ENCODE measurements at regions not wholly inside any gene's neighbourhood (a gene's known extent, or its start where the extent isn't known, plus 50 kb on each side); places are given as distances from the start of the nearest gene placed in this dataset.

DNA sequence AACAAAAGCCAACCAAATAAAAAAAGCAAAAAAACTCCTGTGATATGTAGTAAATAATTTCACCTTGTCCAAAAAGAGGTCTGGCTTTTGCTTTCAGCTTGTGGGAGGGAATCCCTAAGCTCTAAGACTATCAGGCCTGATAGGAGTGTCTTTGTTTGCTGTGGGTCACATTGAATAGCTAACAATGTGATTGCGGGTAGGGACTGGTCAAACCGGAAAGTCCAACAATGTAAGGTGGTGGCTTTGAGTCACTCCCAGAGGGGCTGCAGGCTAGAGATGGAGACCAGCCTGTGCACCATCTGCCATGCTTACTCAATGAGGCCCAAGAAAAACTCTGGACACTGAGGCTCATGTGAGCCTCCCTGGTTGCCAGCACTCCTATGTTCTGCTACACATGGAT, 192.9 kb downstream of the TFCP2L1 start:
- 100% methylated on average over 2 of the region's 2 CpGs for WGBS (ENCODE audit: insufficient coverage)
- ATAC-seq (ENCODE audit: low read depth) = no peak
- Histone ChIP-seq H3K9me3 (ENCODE audit: control extremely low read depth in 1 of 3, control insufficient read depth in 2 of 3, insufficient read depth in 1 of 3, low read length in 2 of 3) (peaks cover 0 to 8% (median 0%) of the 10 kb centered on the region in 3 donors), H3K4me3 (ENCODE audit: control extremely low read depth in 1 of 5, extremely low read depth in 1 of 5, insufficient read depth in 1 of 5, low read depth in 2 of 5, low read length in 4 of 5) (no peak overlapping the region), H3K27ac (ENCODE audit: low read length in 2 of 2) (no peak overlapping the region), H3K4me2 (replicated peaks; ENCODE audit: low read depth, low read length, poor library complexity, severe bottlenecking) (no peak overlapping the region), H3K9ac (ENCODE audit: low read length) (no peak overlapping the region), H3K4me1 (ENCODE audit: control insufficient read depth in 2 of 2, insufficient read depth in 2 of 2, low read length in 2 of 2) (no peaks in the 10 kb centered on the region), H4K20me1 (ENCODE audit: control insufficient read depth, insufficient read depth, low read length, poor library complexity, severe bottlenecking) (no peaks in the 10 kb centered on the region), H3K27me3 (replicated peaks in 1 of 4; ENCODE audit: control extremely low read depth in 1 of 4, control insufficient read depth in 3 of 4, insufficient read depth in 4 of 4, low read length in 3 of 4) (no peaks in the 10 kb centered on the region), H3K36me3 (replicated peaks in 1 of 2; ENCODE audit: control extremely low read depth in 1 of 2, control insufficient read depth in 1 of 2, extremely low read depth in 1 of 2, insufficient read depth in 2 of 2, low read length in 1 of 2) (no peaks in the 10 kb centered on the region), H3K79me2 (ENCODE audit: control insufficient read depth, insufficient read depth, low read length) (no peaks in the 10 kb centered on the region), H2AFZ (ENCODE audit: insufficient read depth, low read depth, low read length, poor library complexity, severe bottlenecking) (no peak overlapping the region)
- Mint-ChIP-seq H3K4me1 (no peaks in the 10 kb centered on the region), H3K9me3 (ENCODE audit: insufficient read depth) (no peaks in the 10 kb centered on the region), H3K27ac (no peak overlapping the region), H3K4me3 (no peak overlapping the region), H3K27me3 (peaks cover 4% of the 10 kb centered on the region)
- POLR2A ChIA-PET = no interaction called here
- DNase-seq = no peak
- CTCF ChIA-PET = interaction anchor here (3.3 kb wide), 1 partner anchor 12 kb away, joined by 15 read pairs; no protein-coding TSS in a partner anchor
- TF ChIP-seq EZH2 (IDR thresholded peaks at IDR 0.05; ENCODE audit: borderline replicate concordance, insufficient read depth, low read depth, low read length, poor library complexity, severe bottlenecking) (no peak), CTCF (IDR thresholded peaks at IDR 0.05) (no peak)
- intact Hi-C loops (cut with micrococcal nuclease) = no loop called here

GRCh38 chr2:121093692-121094091, 191.3 kb downstream of the TFCP2L1 start:
- no peak for ATAC-seq (ENCODE audit: low read depth)
- Histone ChIP-seq H3K4me2 (replicated peaks; ENCODE audit: low read depth, low read length, poor library complexity, severe bottlenecking) (no peak overlapping the region), H2AFZ (ENCODE audit: insufficient read depth, low read depth, low read length, poor library complexity, severe bottlenecking) (no peak overlapping the region), H3K4me1 (ENCODE audit: control insufficient read depth in 2 of 2, insufficient read depth in 2 of 2, low read length in 2 of 2) (no peaks in the 10 kb centered on the region), H3K27ac (ENCODE audit: low read length in 2 of 2) (no peak overlapping the region), H3K4me3 (ENCODE audit: control extremely low read depth in 1 of 5, extremely low read depth in 1 of 5, insufficient read depth in 1 of 5, low read depth in 2 of 5, low read length in 4 of 5) (no peak overlapping the region), H3K79me2 (ENCODE audit: control insufficient read depth, insufficient read depth, low read length) (no peaks in the 10 kb centered on the region), H3K36me3 (replicated peaks in 1 of 2; ENCODE audit: control extremely low read depth in 1 of 2, control insufficient read depth in 1 of 2, extremely low read depth in 1 of 2, insufficient read depth in 2 of 2, low read length in 1 of 2) (no peaks in the 10 kb centered on the region), H3K27me3 (replicated peaks in 1 of 4; ENCODE audit: control extremely low read depth in 1 of 4, control insufficient read depth in 3 of 4, insufficient read depth in 4 of 4, low read length in 3 of 4) (no peaks in the 10 kb centered on the region), H4K20me1 (ENCODE audit: control insufficient read depth, insufficient read depth, low read length, poor library complexity, severe bottlenecking) (no peaks in the 10 kb centered on the region), H3K9ac (ENCODE audit: low read length) (no peak overlapping the region), H3K9me3 (ENCODE audit: control extremely low read depth in 1 of 3, control insufficient read depth in 2 of 3, insufficient read depth in 1 of 3, low read length in 2 of 3) (peaks cover 0 to 8% (median 0%) of the 10 kb centered on the region in 3 donors)
- intact Hi-C loops (cut with micrococcal nuclease) = no loop called here
- Mint-ChIP-seq H3K9me3 (ENCODE audit: insufficient read depth) (no peaks in the 10 kb centered on the region), H3K4me3 (no peak overlapping the region), H3K4me1 (no peaks in the 10 kb centered on the region), H3K27ac (no peak overlapping the region), H3K27me3 (peaks cover 4% of the 10 kb centered on the region)
- no peak for DNase-seq
- no CpG with 5 or more reads among the region's 2 CpGs for WGBS (ENCODE audit: insufficient coverage)
- TF ChIP-seq CTCF (IDR thresholded peaks at IDR 0.05) = no peak
- TF ChIP-seq EZH2 (IDR thresholded peaks at IDR 0.05; ENCODE audit: borderline replicate concordance, insufficient read depth, low read depth, low read length, poor library complexity, severe bottlenecking) = no peak
- CTCF ChIA-PET = interaction anchor here (1.3 to 3.3 kb wide), 3 partner anchors 9 to 14 kb away, joined by 3 to 15 read pairs (median 4); no protein-coding TSS in a partner anchor
- POLR2A ChIA-PET = no interaction called here

All from B cell (primary cell).